DND-41 (cell line): ENCODE measurements at regions not wholly inside any gene's neighbourhood (a gene's known extent, or its start where the extent isn't known, plus 50 kb on each side); places are given as distances from the start of the nearest gene placed in this dataset.

Experiments
- ATAC-seq: fragments of 200-7000 bp; cut with Tn5 transposase; 3 replicates; pipeline ENCODE4 v1.9.1; 2021; ENCODE audit warnings: low read depth; ENCODE audit not compliant: insufficient read depth
- DNase-seq: peaks from one replicate; pipeline ENCODE4 v3.0.0-alpha.2; 2020
- H2AFZ ChIP-seq: 2 replicates; pipeline ENCODE4 v1.6.0; 2012; ENCODE audit warnings: low read depth, low read length
- H3K27ac ChIP-seq: 2 replicates; pipeline ENCODE4 v1.5.1; 2012; ENCODE audit warnings: low read length, inconsistent platforms
- H3K27me3 ChIP-seq: fragments of 200-600 bp; sonication (generic); 2 replicates; pipeline ENCODE4 v1.6.0; 2012; ENCODE audit warnings: low read length, mild to moderate bottlenecking, inconsistent platforms; ENCODE audit not compliant: insufficient read depth, poor library complexity
- H3K36me3 ChIP-seq: 2 replicates; pipeline ENCODE4 v1.5.1; 2012; ENCODE audit warnings: low read length, inconsistent platforms; ENCODE audit not compliant: insufficient read depth
- H3K4me1 ChIP-seq: 2 replicates; pipeline ENCODE4 v1.5.1; 2012; ENCODE audit warnings: mild to moderate bottlenecking, low read length; ENCODE audit not compliant: insufficient read depth
- H3K4me2 ChIP-seq: 2 replicates; pipeline ENCODE4 v1.6.0; 2012; ENCODE audit warnings: mild to moderate bottlenecking, moderate library complexity, low read length, inconsistent platforms; ENCODE audit not compliant: insufficient read depth
- H3K4me3 ChIP-seq, 2 experiments: fragments of 200-600 bp in 1 of 2; shearing (Covaris generic) in 1 of 2; 2 replicates each; pipeline ENCODE4 v1.5.1; 2012 to 2016; ENCODE audit warnings: inconsistent platforms in 2 of 2, low read length in 2 of 2, mild to moderate bottlenecking in 2 of 2, low read depth in 1 of 2, moderate library complexity in 1 of 2
- H3K79me2 ChIP-seq: 2 replicates; pipeline ENCODE4 v1.6.0; 2012; ENCODE audit warnings: low read length, inconsistent platforms; ENCODE audit not compliant: insufficient read depth
- H3K9ac ChIP-seq: 2 replicates; pipeline ENCODE4 v1.6.0; 2012; ENCODE audit warnings: low read depth, mild to moderate bottlenecking, inconsistent platforms, low read length, moderate library complexity
- H3K9me3 ChIP-seq: 2 replicates; pipeline ENCODE4 v1.5.1; 2012; ENCODE audit warnings: low read length, moderate library complexity, mild to moderate bottlenecking, inconsistent platforms; ENCODE audit not compliant: insufficient read depth, severe bottlenecking
- H4K20me1 ChIP-seq: 2 replicates; pipeline ENCODE4 v1.6.0; 2012; ENCODE audit warnings: low read length; ENCODE audit not compliant: insufficient read depth
- EZH2 ChIP-seq: IDR thresholded peaks from 3 replicates; pipeline ENCODE4 v1.6.1; 2012; ENCODE audit warnings: borderline replicate concordance, low read depth, mild to moderate bottlenecking, moderate library complexity, low read length, inconsistent platforms; ENCODE audit not compliant: severe bottlenecking
- TF ChIP-seq, protein P1 (sequence below): IDR thresholded peaks from 2 replicates; pipeline ENCODE4 v1.5.1; 2012; ENCODE audit warnings: borderline replicate concordance, low read length, moderate library complexity, mild to moderate bottlenecking; ENCODE audit not compliant: poor library complexity, severe bottlenecking; ENCODE audit errors: extremely low read depth

DNA sequence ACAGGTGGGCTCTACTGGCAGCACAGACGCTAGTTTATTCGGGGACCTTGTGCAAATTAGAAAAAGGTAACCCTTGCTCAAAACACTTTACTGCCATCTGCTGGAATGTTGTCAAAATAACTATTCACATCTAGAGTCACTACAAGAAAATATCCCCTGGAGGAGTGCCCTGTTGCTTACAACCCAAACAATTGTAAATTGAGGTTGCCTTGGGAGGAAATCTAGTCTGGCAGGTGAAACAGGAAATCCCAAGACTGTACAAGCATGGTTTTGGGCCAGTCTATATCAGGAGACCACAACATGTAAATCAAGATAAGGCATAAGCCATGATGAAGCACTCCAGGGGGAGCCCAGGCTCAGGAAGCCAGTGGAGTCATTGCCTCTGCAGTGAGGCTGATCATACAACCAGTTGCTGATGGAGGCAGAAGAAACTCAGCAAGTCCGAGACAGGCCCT lies 136.8 kb upstream of the ACP3 start:
- Histone ChIP-seq H3K36me3 (no peaks in the 10 kb centered on the region), H3K27ac (no peak overlapping the region), H3K9me3 (no peaks in the 10 kb centered on the region), H4K20me1 (no peaks in the 10 kb centered on the region), H2AFZ (no peak overlapping the region), H3K79me2 (no peaks in the 10 kb centered on the region), H3K9ac (no peak overlapping the region), H3K4me2 (no peak overlapping the region), H3K4me3 (no peak overlapping the region), H3K4me1 (no peaks in the 10 kb centered on the region), H3K27me3 (no peaks in the 10 kb centered on the region)
- TF ChIP-seq EZH2 = no peak
- TF ChIP-seq, protein P1, sequence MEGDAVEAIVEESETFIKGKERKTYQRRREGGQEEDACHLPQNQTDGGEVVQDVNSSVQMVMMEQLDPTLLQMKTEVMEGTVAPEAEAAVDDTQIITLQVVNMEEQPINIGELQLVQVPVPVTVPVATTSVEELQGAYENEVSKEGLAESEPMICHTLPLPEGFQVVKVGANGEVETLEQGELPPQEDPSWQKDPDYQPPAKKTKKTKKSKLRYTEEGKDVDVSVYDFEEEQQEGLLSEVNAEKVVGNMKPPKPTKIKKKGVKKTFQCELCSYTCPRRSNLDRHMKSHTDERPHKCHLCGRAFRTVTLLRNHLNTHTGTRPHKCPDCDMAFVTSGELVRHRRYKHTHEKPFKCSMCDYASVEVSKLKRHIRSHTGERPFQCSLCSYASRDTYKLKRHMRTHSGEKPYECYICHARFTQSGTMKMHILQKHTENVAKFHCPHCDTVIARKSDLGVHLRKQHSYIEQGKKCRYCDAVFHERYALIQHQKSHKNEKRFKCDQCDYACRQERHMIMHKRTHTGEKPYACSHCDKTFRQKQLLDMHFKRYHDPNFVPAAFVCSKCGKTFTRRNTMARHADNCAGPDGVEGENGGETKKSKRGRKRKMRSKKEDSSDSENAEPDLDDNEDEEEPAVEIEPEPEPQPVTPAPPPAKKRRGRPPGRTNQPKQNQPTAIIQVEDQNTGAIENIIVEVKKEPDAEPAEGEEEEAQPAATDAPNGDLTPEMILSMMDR = peak; percentile 62
- DNase-seq (peak; percentile 4), ATAC-seq (peak; percentile 74)

DNA sequence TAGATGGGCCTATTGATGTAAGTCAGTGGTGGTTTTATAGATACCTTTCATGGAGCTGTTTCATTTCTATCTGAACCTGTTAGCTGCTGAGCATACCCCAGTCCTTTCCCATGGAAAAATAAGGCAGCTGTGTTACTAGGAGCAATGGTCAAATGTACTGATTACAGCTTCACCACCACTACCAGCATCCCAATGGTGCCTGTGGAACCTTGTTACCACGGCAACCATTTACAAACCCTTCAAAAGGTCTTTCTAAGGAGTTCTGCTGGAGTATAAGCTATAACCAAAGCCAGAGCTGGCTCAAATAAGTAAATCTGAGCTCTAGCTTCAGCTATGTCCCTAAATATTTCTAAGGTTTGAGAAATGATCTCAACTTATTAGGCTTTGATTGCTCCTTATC lies 133.4 kb upstream of the ACP3 start:
- Histone ChIP-seq H3K9me3 (no peaks in the 10 kb centered on the region), H3K9ac (no peak overlapping the region), H4K20me1 (no peaks in the 10 kb centered on the region), H3K27ac (no peak overlapping the region), H2AFZ (no peak overlapping the region), H3K4me2 (no peak overlapping the region), H3K79me2 (no peaks in the 10 kb centered on the region), H3K4me1 (no peaks in the 10 kb centered on the region), H3K4me3 (no peak overlapping the region), H3K36me3 (no peaks in the 10 kb centered on the region), H3K27me3 (no peaks in the 10 kb centered on the region)
- DNase-seq = no peak
- TF ChIP-seq EZH2 = no peak
- TF ChIP-seq, protein P1 = no peak
- ATAC-seq = no peak

DNA sequence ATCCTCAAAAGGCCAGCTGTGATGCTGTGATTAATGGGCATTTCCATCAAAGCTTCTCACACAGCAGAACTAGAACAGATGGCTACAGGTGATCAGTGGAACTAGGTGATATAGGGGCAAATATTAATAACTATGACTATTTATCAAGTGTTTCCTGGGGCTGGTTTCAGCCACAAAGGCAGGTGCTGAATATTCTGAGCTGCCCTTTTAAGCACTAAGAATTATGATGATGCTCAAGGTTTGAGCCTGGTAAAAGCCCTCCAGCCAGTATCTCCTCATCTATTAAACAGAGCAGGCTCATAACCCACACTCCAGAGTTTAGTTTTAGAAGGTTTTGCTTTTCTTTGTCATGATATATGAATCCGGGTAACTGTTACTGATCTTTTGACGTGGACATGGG lies 129.5 kb upstream of the ACP3 start:
- Histone ChIP-seq H3K4me1 (no peaks in the 10 kb centered on the region), H3K4me2 (no peak overlapping the region), H3K79me2 (no peaks in the 10 kb centered on the region), H3K9me3 (no peaks in the 10 kb centered on the region), H2AFZ (no peak overlapping the region), H3K27me3 (peaks cover 4% of the 10 kb centered on the region), H3K4me3 (no peak overlapping the region), H3K36me3 (no peaks in the 10 kb centered on the region), H4K20me1 (no peaks in the 10 kb centered on the region), H3K9ac (no peak overlapping the region), H3K27ac (no peak overlapping the region)
- TF ChIP-seq, protein P1 = no peak
- TF ChIP-seq EZH2 = no peak
- DNase-seq (no peak), ATAC-seq (no peak)

DNA sequence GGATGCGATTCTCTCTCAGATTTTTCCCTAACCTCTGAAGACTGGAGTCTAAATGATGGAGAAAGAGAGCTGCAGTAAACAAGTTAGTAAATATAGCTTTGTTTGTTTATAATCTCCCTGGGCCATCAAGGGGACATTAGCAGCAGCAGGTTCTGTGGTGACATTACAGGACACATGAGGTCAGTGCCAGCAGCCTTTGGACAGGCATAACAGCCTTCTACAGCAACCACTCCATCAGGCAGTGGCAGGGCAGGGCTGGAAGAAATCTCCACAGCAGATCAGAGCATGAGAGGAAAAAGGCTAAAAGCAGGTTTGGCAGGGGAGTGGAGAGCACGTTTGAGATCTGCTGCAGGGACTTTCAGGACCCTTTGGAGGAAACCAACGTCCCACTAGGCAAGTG lies 127.6 kb upstream of the ACP3 start:
- Histone ChIP-seq H3K27me3 (peaks cover 4% of the 10 kb centered on the region), H4K20me1 (no peaks in the 10 kb centered on the region), H3K4me2 (no peak overlapping the region), H2AFZ (no peak overlapping the region), H3K4me3 (no peak overlapping the region), H3K36me3 (no peaks in the 10 kb centered on the region), H3K79me2 (no peaks in the 10 kb centered on the region), H3K27ac (no peak overlapping the region), H3K9me3 (no peaks in the 10 kb centered on the region), H3K9ac (no peak overlapping the region), H3K4me1 (no peaks in the 10 kb centered on the region)
- ATAC-seq (no peak), DNase-seq (no peak)
- no peak for TF ChIP-seq EZH2
- TF ChIP-seq, protein P1 = no peak
